Sigmoid colon (tissue), 4 donors: ENCODE measurements at regions not wholly inside any gene's neighbourhood (a gene's known extent, or its start where the extent isn't known, plus 50 kb on each side); places are given as distances from the start of the nearest gene placed in this dataset.

ENCODE experiments used
- EP300 ChIP-seq, 4 donors: sonication (generic); formaldehyde crosslinking; IDR thresholded peaks; one replicate each; pipeline ENCODE4 v1.6.1; 2017; ENCODE audit warnings: antibody characterized with exemption in 4 of 4
- POLR2A ChIP-seq, 2 donors: fragments of 450-650 bp; IDR thresholded peaks; one replicate each; pipeline ENCODE4 v1.6.1; 2016; ENCODE audit warnings: antibody characterized with exemption in 2 of 2, mild to moderate bottlenecking in 2 of 2, moderate library complexity in 2 of 2
- TF ChIP-seq, protein P1 (sequence below), 4 experiments: fragments of 450-650 bp in 3 of 4; fragments of 200-600 bp in 1 of 4; IDR thresholded peaks; one replicate each; pipeline ENCODE4 v1.5.1; 2016 to 2019; ENCODE audit warnings: antibody characterized with exemption in 4 of 4, mild to moderate bottlenecking in 3 of 4, moderate library complexity in 2 of 4

DNA sequence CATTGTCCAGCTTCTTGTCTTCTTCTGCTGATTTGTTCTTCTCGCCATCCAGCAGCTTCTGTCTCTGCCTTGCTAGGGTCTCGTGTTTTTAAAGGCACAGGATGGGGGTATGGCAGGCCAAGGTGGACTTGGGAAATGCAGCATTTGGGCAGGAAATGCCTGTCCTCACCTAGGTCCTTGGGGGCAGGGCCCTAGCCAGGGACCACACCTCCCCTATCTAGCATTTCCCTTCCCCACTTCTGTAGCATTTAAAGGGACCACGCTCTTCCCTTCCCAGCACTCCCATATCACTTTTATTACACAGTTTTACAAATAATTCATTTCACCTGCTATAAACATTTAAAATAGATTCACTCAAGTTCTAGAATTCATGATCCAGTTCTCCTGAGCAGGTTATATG, 315.4 kb upstream of the LMCD1 start:
- TF ChIP-seq, protein P1, sequence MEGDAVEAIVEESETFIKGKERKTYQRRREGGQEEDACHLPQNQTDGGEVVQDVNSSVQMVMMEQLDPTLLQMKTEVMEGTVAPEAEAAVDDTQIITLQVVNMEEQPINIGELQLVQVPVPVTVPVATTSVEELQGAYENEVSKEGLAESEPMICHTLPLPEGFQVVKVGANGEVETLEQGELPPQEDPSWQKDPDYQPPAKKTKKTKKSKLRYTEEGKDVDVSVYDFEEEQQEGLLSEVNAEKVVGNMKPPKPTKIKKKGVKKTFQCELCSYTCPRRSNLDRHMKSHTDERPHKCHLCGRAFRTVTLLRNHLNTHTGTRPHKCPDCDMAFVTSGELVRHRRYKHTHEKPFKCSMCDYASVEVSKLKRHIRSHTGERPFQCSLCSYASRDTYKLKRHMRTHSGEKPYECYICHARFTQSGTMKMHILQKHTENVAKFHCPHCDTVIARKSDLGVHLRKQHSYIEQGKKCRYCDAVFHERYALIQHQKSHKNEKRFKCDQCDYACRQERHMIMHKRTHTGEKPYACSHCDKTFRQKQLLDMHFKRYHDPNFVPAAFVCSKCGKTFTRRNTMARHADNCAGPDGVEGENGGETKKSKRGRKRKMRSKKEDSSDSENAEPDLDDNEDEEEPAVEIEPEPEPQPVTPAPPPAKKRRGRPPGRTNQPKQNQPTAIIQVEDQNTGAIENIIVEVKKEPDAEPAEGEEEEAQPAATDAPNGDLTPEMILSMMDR (IDR thresholded peaks at IDR 0.05), result no peak
- no peak for TF ChIP-seq POLR2A (IDR thresholded peaks at IDR 0.05)
- no peak for TF ChIP-seq EP300 (IDR thresholded peaks at IDR 0.05)
